Smooth muscle cell (in vitro differentiated cells): ENCODE measurements at regions not wholly inside any gene's neighbourhood (a gene's known extent, or its start where the extent isn't known, plus 50 kb on each side); places are given as distances from the start of the nearest gene placed in this dataset.

Source experiments
- DNase-seq: peaks from one replicate; lab custom pipeline; 2025; ENCODE audit not compliant: unreplicated experiment; lab: John Stamatoyannopoulos, UW
- H2AFZ ChIP-seq: fragments of 200-600 bp; sonication (generic); 2 replicates; pipeline ENCODE4 v1.6.0; 2016; ENCODE audit warnings: antibody characterized with exemption, low read depth, mild to moderate bottlenecking
- H3F3A ChIP-seq: fragments of 200-600 bp; sonication (generic); 2 replicates; pipeline ENCODE4 v1.6.0; 2017; ENCODE audit warnings: antibody characterized with exemption, low read depth
- H3K27ac ChIP-seq: fragments of 200-600 bp; sonication (generic); 2 replicates; pipeline ENCODE4 v1.5.1; 2016; ENCODE audit warnings: low read depth, mild to moderate bottlenecking
- H3K27me3 ChIP-seq: fragments of 200-600 bp; sonication (generic); 2 replicates; pipeline ENCODE4 v1.6.1; 2016; ENCODE audit warnings: low read depth, mild to moderate bottlenecking
- H3K36me3 ChIP-seq: fragments of 200-600 bp; sonication (generic); 2 replicates; pipeline ENCODE4 v1.5.1; 2016; ENCODE audit warnings: low read depth
- H3K4me1 ChIP-seq: fragments of 200-600 bp; sonication (generic); 2 replicates; pipeline ENCODE4 v1.5.1; 2016; ENCODE audit warnings: low read depth
- H3K4me2 ChIP-seq: fragments of 200-600 bp; sonication (generic); 2 replicates; pipeline ENCODE4 v1.6.0; 2016; ENCODE audit warnings: mild to moderate bottlenecking
- H3K4me3 ChIP-seq: fragments of 200-600 bp; sonication (generic); 2 replicates; pipeline ENCODE4 v1.5.1; 2016; ENCODE audit warnings: mild to moderate bottlenecking
- H3K79me2 ChIP-seq: fragments of 200-600 bp; sonication (generic); 2 replicates; pipeline ENCODE4 v1.6.0; 2016; ENCODE audit warnings: low read depth, mild to moderate bottlenecking
- H3K9ac ChIP-seq: fragments of 200-600 bp; sonication (generic); 2 replicates; pipeline ENCODE4 v1.6.0; 2016; ENCODE audit warnings: low read depth
- H3K9me3 ChIP-seq: fragments of 200-600 bp; sonication (generic); replicated peaks from 2 replicates; pipeline ENCODE4 v1.5.1; 2016; ENCODE audit warnings: low read depth
- H4K20me1 ChIP-seq: fragments of 200-600 bp; sonication (generic); 2 replicates; pipeline ENCODE4 v1.6.0; 2016; ENCODE audit warnings: low read depth
- WGBS: methylation state at CpG from one replicate; pipeline ENCODE4 v1.1.7; 2016; ENCODE audit warnings: low lambda C conversion rate; 5-methylcytosine and 5-hydroxymethylcytosine counted together
- TF ChIP-seq, protein P1 (sequence below): fragments of 200-600 bp; sonication (generic); IDR thresholded peaks from 2 replicates; pipeline ENCODE4 v1.5.1; 2017; ENCODE audit warnings: borderline replicate concordance, mild to moderate bottlenecking, antibody characterized with exemption; ENCODE audit not compliant: insufficient read depth, poor library complexity, severe bottlenecking

DNA sequence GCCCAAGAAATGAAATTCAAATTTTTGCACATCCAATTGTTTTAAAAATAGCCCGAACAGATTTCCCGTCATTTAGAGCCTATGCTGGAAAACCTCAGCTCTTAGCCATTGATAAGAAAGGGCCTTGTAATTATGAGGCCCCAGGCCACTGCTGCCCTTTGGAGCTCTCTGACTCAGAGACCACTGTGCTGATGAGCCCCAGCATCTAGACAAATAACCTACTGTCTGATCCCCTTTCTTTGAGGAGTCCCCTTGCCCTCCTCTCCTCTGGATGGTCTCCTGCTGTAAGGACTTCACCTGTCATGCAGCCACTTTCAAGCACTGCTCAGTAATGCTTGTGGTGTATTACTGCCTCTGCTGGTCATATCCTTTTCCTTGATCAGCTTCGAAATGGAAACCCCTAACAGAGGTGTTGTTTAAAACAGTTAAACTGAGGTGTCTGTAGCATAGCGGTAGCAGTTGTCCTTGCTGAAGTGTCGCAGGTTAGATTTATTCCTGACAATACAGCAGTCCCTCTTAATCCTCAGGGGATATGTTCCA is 159.9 kb upstream of the SRRM4 start:
- H2AFZ ChIP-seq = no peak overlapping the region
- WGBS = 78% methylated on average over 5 of the region's 5 CpGs
- H3K9ac ChIP-seq = no peak overlapping the region
- H3K79me2 ChIP-seq = no peaks in the 10 kb centered on the region
- TF ChIP-seq, protein P1, sequence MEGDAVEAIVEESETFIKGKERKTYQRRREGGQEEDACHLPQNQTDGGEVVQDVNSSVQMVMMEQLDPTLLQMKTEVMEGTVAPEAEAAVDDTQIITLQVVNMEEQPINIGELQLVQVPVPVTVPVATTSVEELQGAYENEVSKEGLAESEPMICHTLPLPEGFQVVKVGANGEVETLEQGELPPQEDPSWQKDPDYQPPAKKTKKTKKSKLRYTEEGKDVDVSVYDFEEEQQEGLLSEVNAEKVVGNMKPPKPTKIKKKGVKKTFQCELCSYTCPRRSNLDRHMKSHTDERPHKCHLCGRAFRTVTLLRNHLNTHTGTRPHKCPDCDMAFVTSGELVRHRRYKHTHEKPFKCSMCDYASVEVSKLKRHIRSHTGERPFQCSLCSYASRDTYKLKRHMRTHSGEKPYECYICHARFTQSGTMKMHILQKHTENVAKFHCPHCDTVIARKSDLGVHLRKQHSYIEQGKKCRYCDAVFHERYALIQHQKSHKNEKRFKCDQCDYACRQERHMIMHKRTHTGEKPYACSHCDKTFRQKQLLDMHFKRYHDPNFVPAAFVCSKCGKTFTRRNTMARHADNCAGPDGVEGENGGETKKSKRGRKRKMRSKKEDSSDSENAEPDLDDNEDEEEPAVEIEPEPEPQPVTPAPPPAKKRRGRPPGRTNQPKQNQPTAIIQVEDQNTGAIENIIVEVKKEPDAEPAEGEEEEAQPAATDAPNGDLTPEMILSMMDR = no peak
- H3F3A ChIP-seq = no peaks in the 10 kb centered on the region
- no peak overlapping the region for H3K27ac ChIP-seq
- no peaks in the 10 kb centered on the region for H4K20me1 ChIP-seq
- H3K4me3 ChIP-seq = no peak overlapping the region
- no peaks in the 10 kb centered on the region for H3K36me3 ChIP-seq
- no peaks in the 10 kb centered on the region for H3K27me3 ChIP-seq
- H3K4me2 ChIP-seq = no peak overlapping the region
- no peaks in the 10 kb centered on the region for H3K9me3 ChIP-seq
- DNase-seq = no peak
- H3K4me1 ChIP-seq = no peaks in the 10 kb centered on the region

DNA sequence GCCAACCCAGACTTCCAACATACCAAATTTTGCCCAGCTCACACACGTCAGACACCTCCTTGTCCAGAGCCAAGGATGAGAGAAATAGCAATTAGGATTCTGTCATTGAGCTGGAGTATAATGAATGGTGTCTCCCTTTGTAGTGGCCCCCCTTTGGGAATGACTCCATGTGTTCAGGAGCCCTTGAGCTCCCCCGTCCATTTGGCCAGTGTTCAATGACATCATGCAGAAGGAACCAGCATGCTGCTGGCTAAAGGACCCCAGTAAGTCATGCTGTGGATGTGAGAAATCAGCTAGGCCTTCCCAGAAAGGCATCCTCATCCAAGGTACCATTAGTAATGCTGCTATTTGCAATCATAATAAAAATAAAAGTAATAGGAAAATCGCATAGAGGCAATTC is 158.8 kb upstream of the SRRM4 start:
- Histone ChIP-seq H3K4me1 (no peaks in the 10 kb centered on the region), H3K36me3 (no peaks in the 10 kb centered on the region), H3K4me3 (no peak overlapping the region), H3K9ac (no peak overlapping the region), H3K9me3 (no peaks in the 10 kb centered on the region), H3F3A (no peaks in the 10 kb centered on the region), H3K27ac (no peak overlapping the region), H2AFZ (no peak overlapping the region), H3K79me2 (no peaks in the 10 kb centered on the region), H3K27me3 (no peaks in the 10 kb centered on the region), H3K4me2 (no peak overlapping the region), H4K20me1 (no peaks in the 10 kb centered on the region)
- DNase-seq = no peak
- WGBS = 76% methylated on average over 3 of the region's 3 CpGs
- TF ChIP-seq, protein P1 = no peak

DNA sequence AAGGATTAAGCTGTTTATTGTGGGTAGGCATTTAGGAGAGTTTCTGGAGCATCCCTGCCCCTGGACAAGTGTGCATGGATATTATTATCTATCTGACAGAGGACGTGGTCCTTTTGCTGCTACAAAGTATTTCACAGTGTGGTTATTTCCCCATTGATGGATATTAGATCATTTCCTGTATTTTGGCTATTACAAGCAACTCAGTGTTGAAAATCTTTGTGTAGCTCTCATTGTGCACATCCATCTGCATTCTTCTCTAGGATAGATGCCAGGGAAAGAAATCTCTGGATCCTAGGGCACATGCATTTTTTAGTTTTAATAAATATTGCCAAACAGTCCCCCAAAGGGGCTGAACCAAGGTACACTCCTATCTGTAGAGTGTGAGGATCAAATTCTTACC is 154.3 kb upstream of the SRRM4 start:
- 76% methylated on average over 1 of the region's 1 CpG for WGBS
- H2AFZ ChIP-seq = no peak overlapping the region
- no peak overlapping the region for H3K4me3 ChIP-seq
- H3K79me2 ChIP-seq = no peaks in the 10 kb centered on the region
- H3K27me3 ChIP-seq = no peaks in the 10 kb centered on the region
- no peak overlapping the region for H3K4me2 ChIP-seq
- H3K27ac ChIP-seq = no peak overlapping the region
- no peaks in the 10 kb centered on the region for H3F3A ChIP-seq
- no peak overlapping the region for H3K9ac ChIP-seq
- H4K20me1 ChIP-seq = no peaks in the 10 kb centered on the region
- TF ChIP-seq, protein P1 = no peak
- DNase-seq = no peak
- H3K9me3 ChIP-seq = no peaks in the 10 kb centered on the region
- H3K36me3 ChIP-seq = no peaks in the 10 kb centered on the region
- H3K4me1 ChIP-seq = no peaks in the 10 kb centered on the region

DNA sequence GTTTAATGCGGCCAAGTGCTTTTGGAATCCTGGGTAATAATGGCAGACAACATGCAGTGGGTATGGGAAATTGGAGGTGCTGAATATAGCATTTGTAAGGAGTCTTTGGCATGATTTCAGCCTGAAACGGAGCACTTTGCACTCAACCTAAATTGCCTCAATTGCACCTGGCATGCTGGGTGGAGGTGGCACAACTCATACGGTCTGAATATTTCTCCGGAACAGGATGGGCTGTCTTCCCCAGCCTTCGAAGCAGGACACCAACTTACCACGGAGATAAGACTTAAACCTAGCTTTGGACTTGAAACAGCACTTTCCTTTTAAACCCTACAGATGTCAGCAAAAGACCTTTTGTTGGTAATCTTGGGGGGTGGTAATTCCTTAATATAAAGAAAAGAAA is 153.7 kb upstream of the SRRM4 start:
- 75% methylated on average over 6 of the region's 6 CpGs for WGBS
- Histone ChIP-seq H3K36me3 (no peaks in the 10 kb centered on the region), H4K20me1 (no peaks in the 10 kb centered on the region), H3K9me3 (no peaks in the 10 kb centered on the region), H2AFZ (no peak overlapping the region), H3K27me3 (no peaks in the 10 kb centered on the region), H3K4me2 (no peak overlapping the region), H3K9ac (no peak overlapping the region), H3K4me1 (no peaks in the 10 kb centered on the region), H3K27ac (no peak overlapping the region), H3K79me2 (no peaks in the 10 kb centered on the region), H3F3A (no peaks in the 10 kb centered on the region), H3K4me3 (no peak overlapping the region)
- DNase-seq = no peak
- TF ChIP-seq, protein P1 = no peak
